Thyroid gland (tissue), 4 donors: ENCODE measurements at regions not wholly inside any gene's neighbourhood (a gene's known extent, or its start where the extent isn't known, plus 50 kb on each side); places are given as distances from the start of the nearest gene placed in this dataset.
A peak's percentile ranks its signal among the peaks of the same experiment; 100 is the strongest.

Experiments
- CTCF ChIP-seq, 6 experiments: fragments of 200-600 bp in 3 of 6; fragments of 450-650 bp in 3 of 6; sonication (generic) in 3 of 6; IDR thresholded peaks; one replicate each; pipeline ENCODE4 v1.5.1; 2016 to 2019; ENCODE audit warnings: antibody characterized with exemption in 6 of 6, mild to moderate bottlenecking in 2 of 6, inconsistent platforms in 1 of 6, moderate library complexity in 1 of 6
- POLR2A ChIP-seq, 2 donors: fragments of 450-650 bp; IDR thresholded peaks; one replicate each; pipeline ENCODE4 v1.6.1; 2017; ENCODE audit warnings: antibody characterized with exemption in 2 of 2, mild to moderate bottlenecking in 2 of 2, moderate library complexity in 1 of 2

DNA sequence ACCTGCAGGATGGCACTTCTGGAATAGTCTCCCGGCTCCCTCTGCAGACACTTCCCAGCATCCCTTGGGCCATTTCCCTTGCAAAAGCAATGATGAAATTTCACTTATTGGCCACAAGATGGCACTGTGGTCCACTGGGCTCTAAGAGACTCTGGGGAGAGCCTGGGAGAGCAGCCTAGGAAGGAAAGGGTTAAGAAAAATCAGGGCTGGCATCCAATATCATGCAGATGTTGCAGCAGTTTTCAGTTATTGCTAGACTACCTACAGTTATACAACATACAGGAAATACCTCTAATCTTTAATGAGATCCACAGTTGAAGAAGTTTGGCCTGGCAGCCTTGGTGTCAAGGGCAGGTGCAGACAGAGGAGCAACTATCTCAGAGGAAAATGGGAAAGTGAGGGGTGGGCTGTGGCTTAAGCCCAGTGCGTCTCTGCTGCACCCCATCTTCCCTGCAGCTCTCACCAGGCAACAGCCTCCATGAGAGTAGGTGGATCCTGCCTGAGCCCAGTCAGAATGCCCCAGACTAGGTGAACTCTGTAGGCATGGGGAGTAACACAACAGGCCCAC, 100.2 kb upstream of the PRSS58 start:
- TF ChIP-seq CTCF (IDR thresholded peaks at IDR 0.05) (peak; percentile 27 to 82 (median 54)), POLR2A (IDR thresholded peaks at IDR 0.05) (no peak)
